HepG2 (cell line): ENCODE measurements at regions not wholly inside any gene's neighbourhood (a gene's known extent, or its start where the extent isn't known, plus 50 kb on each side); places are given as distances from the start of the nearest gene placed in this dataset.
A peak's percentile ranks its signal among the peaks of the same experiment; 100 is the strongest.

Experiments
- ATAC-seq: fragments of 200-7000 bp; cut with Tn5 transposase; 3 replicates; pipeline ENCODE4 v1.9.1; 2020; ENCODE audit warnings: mild to moderate bottlenecking, moderate library complexity
- BruUV-seq: library from RNA; stranded (reverse); fragments of 400-500 nt; replicated peaks from 2 replicates; lab custom pipeline; 2021; lab: Mats Ljungman, UMichigan
- CTCF ChIA-PET: fragments of 300-600 bp; formaldehyde crosslinking; extraction: SDS; loops from one replicate; lab custom pipeline; 2021; ENCODE audit warnings: low total read pairs, inconsistent platforms, low intra/inter-chr PET ratio; lab: Yijun Ruan, JAX
- POLR2A ChIA-PET: fragments of 350-600 bp; sonication (Branson Sonifier 250); formaldehyde crosslinking; loops from one replicate; lab custom pipeline; 2020; ENCODE audit warnings: antibody characterized with exemption, inconsistent platforms; lab: Yijun Ruan, JAX
- DNase-seq: peaks from one replicate; pipeline ENCODE4 v3.0.0-alpha.2; 2015; ENCODE audit warnings: low spot score
- FAIRE-seq: peaks from 3 replicates; lab custom pipeline; 2011; peaks lifted over from hg19 to GRCh38; lab: Jason Lieb, UNC
- H2AFZ ChIP-seq: one replicate; pipeline ENCODE4 v1.6.1; 2011; ENCODE audit warnings: low read length, inconsistent platforms
- H3K27ac ChIP-seq: fragments of 300-600 bp; 3 replicates; pipeline ENCODE4 v1.8.0; 2011; ENCODE audit warnings: mixed run types, mild to moderate bottlenecking, mixed read lengths, low read length, inconsistent platforms; ENCODE audit not compliant: insufficient read depth; ENCODE audit errors: extremely low read length
- H3K27me3 ChIP-seq, 2 experiments: fragments of 200-600 bp in 1 of 2; 2 replicates in 1 of 2; 3 replicates in 1 of 2; pipeline versions ENCODE4 v1.6.0 to v1.8.0; 2011; ENCODE audit warnings: low read length in 2 of 2, mild to moderate bottlenecking in 2 of 2, moderate library complexity in 2 of 2, inconsistent platforms in 1 of 2; ENCODE audit not compliant: insufficient read depth in 2 of 2, control insufficient read depth in 1 of 2
- H3K36me3 ChIP-seq, 2 experiments: fragments of 200-600 bp in 1 of 2; replicated peaks in 1 of 2; 2 replicates in 1 of 2; 3 replicates in 1 of 2; pipeline versions ENCODE4 v1.5.1 to v1.8.0; 2011; ENCODE audit warnings: low read length in 2 of 2, inconsistent platforms in 1 of 2; ENCODE audit not compliant: insufficient read depth in 2 of 2, control insufficient read depth in 1 of 2
- H3K4me1 ChIP-seq: 2 replicates; pipeline ENCODE4 v1.5.1; 2012; ENCODE audit warnings: low read length, inconsistent platforms; ENCODE audit not compliant: insufficient read depth
- H3K4me2 ChIP-seq: 2 replicates; pipeline ENCODE4 v1.6.0; 2011; ENCODE audit warnings: low read depth, low read length, inconsistent platforms
- H3K4me3 ChIP-seq, 3 experiments: fragments of 200-600 bp in 1 of 3; sonication (generic), shearing (Covaris generic) in 1 of 3; replicated peaks in 1 of 3; 2 replicates each; pipeline ENCODE4 v1.5.1; 2011 to 2016; ENCODE audit warnings: low read length in 3 of 3, inconsistent platforms in 2 of 3, low read depth in 2 of 3, mild to moderate bottlenecking in 2 of 3, control low read depth in 1 of 3, mixed read lengths in 1 of 3; ENCODE audit not compliant: insufficient read depth in 1 of 3
- H3K79me2 ChIP-seq: one replicate; pipeline ENCODE4 v1.6.1; 2011; ENCODE audit warnings: low read length, inconsistent platforms; ENCODE audit not compliant: insufficient read depth
- H3K9ac ChIP-seq: 2 replicates; pipeline ENCODE4 v1.6.0; 2011; ENCODE audit warnings: mild to moderate bottlenecking, low read depth, low read length, inconsistent platforms; ENCODE audit not compliant: insufficient read depth
- H3K9me3 ChIP-seq: 2 replicates; pipeline ENCODE4 v1.5.1; 2012; ENCODE audit warnings: mild to moderate bottlenecking, low read length
- H4K20me1 ChIP-seq: 2 replicates; pipeline ENCODE4 v1.6.0; 2011; ENCODE audit warnings: inconsistent platforms, mild to moderate bottlenecking, low read length, moderate library complexity; ENCODE audit not compliant: insufficient read depth
- HDAC1 ChIP-seq: sonication (generic); formaldehyde crosslinking; IDR thresholded peaks from 2 replicates; pipeline ENCODE4 v1.5.1; 2020; ENCODE audit warnings: mild to moderate bottlenecking, missing genetic modification reagents
- KAT7 ChIP-seq: IDR thresholded peaks from 2 replicates; pipeline ENCODE4 v1.6.1; 2018; ENCODE audit warnings: borderline replicate concordance, missing compliant biosample characterization
- KLF16 ChIP-seq, 2 experiments: sonication (generic) in 1 of 2; formaldehyde crosslinking in 1 of 2; IDR thresholded peaks; 2 replicates each; pipeline versions ENCODE4 v1.6.1 to v1.8.0; 2016 to 2023; ENCODE audit warnings: missing genetic modification reagents in 2 of 2, missing compliant biosample characterization in 1 of 2
- NAIF1 ChIP-seq: sonication (generic); formaldehyde crosslinking; IDR thresholded peaks from 2 replicates; pipeline ENCODE4 v1.5.0; 2020; ENCODE audit warnings: mild to moderate bottlenecking, missing genetic modification reagents, borderline replicate concordance
- POLR2G ChIP-seq: fragments of 200-400 bp; formaldehyde crosslinking; IDR thresholded peaks from 2 replicates; pipeline ENCODE4 v1.6.1; 2018; ENCODE audit warnings: mild to moderate bottlenecking, low read depth, low read length, moderate library complexity
- THAP11 ChIP-seq: IDR thresholded peaks from 2 replicates; pipeline ENCODE4 v1.6.1; 2016; ENCODE audit warnings: missing biosample characterization, missing genetic modification reagents
- TRIM24 ChIP-seq: sonication (generic); formaldehyde crosslinking; IDR thresholded peaks from 2 replicates; pipeline ENCODE4 v1.8.0; 2022; ENCODE audit warnings: mild to moderate bottlenecking, missing genetic modification reagents
- ZFP37 ChIP-seq: sonication (generic); formaldehyde crosslinking; IDR thresholded peaks from 2 replicates; pipeline ENCODE4 v1.4.0; 2020; ENCODE audit warnings: missing genetic modification reagents, borderline replicate concordance
- ZNF563 ChIP-seq: sonication (generic); formaldehyde crosslinking; IDR thresholded peaks from 2 replicates; pipeline ENCODE4 v1.8.0; 2022; ENCODE audit warnings: mild to moderate bottlenecking, moderate library complexity, missing genetic modification reagents
- ZNF572 ChIP-seq: sonication (generic); formaldehyde crosslinking; IDR thresholded peaks from 2 replicates; pipeline ENCODE4 v1.5.1; 2020; ENCODE audit warnings: mild to moderate bottlenecking, missing genetic modification reagents
- ZNF644 ChIP-seq: IDR thresholded peaks from 2 replicates; pipeline ENCODE4 v1.6.1; 2016; ENCODE audit warnings: low read depth
- ZNF703 ChIP-seq: sonication (generic); formaldehyde crosslinking; IDR thresholded peaks from 2 replicates; pipeline ENCODE4 v1.5.1; 2020; ENCODE audit warnings: missing genetic modification reagents, mild to moderate bottlenecking, moderate library complexity, borderline replicate concordance
- WGBS: methylation state at CpG from one replicate; pipeline ENCODE4 v1.1.6; 2017; ENCODE audit warnings: low lambda C conversion rate; 5-methylcytosine and 5-hydroxymethylcytosine counted together
- in situ Hi-C: cut with HindIII; loops from 2 replicates; pipeline ENCODE4 v1.10.0; 2017; ENCODE audit warnings: low pct_unique_long_range_greater_than_20kb; ENCODE audit not compliant: extremely low pct_ligation_motif_present
- intact Hi-C: fragments of 100-400 bp; cut with micrococcal nuclease; formaldehyde crosslinking; loops from one replicate; pipeline ENCODE4 v1.10.0; 2022; ENCODE audit not compliant: unreplicated experiment
- TF ChIP-seq, protein P1 (sequence below): sonication (generic); formaldehyde crosslinking; IDR thresholded peaks from 2 replicates; pipeline ENCODE4 v1.8.0; 2022; ENCODE audit warnings: missing genetic modification reagents, low read depth, mild to moderate bottlenecking, borderline replicate concordance
- TF ChIP-seq, protein P2 (sequence below): sonication (generic); formaldehyde crosslinking; IDR thresholded peaks from 2 replicates; pipeline ENCODE4 v1.5.1; 2020; ENCODE audit warnings: mild to moderate bottlenecking, missing genetic modification reagents, borderline replicate concordance
- TF ChIP-seq, protein P3 (sequence below): sonication (generic); formaldehyde crosslinking; IDR thresholded peaks from 2 replicates; pipeline ENCODE4 v1.5.0; 2020; ENCODE audit warnings: mild to moderate bottlenecking, missing genetic modification reagents

DNA sequence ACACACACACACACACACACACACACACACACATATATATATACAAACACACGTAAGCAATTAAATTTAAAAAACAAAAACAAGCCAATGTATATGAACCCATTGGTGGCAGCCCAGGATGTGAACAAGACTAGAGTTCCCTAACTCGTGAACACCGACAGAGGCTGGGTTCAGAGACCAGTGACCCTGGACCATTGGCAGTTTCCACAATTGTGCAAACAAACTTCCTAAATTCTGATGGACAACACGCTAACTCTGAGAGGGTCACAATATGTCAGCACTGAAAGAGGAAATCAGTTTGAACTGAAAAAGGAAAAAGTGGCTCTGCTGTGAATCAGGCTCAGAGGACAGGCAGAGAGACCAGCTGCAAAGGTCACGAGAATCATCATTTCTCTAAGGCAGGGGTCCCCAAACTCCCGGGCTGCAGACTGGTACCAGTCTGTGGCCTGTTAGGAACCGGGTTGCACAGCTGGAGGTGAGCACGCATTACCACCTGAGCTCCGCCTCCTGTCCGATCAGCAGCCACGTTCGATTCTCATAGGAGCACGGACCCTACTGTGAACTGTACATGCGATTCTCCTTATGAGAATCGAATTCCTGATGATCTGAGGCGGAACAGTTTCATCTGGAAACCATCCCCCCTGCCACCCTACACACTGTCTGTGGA lies 50.5 kb upstream of the ERO1B start:
- WGBS: 55% methylated on average over 10 of the region's 16 CpGs
- H3K36me3 ChIP-seq: no peaks in the 10 kb centered on the region
- no peak for FAIRE-seq
- no peak for DNase-seq
- peaks cover 22% of the 10 kb centered on the region for H3K4me1 ChIP-seq
- H3K9ac ChIP-seq: no peak overlapping the region
- no TSS peak for BruUV-seq
- no peak overlapping the region for H2AFZ ChIP-seq
- no peak overlapping the region for H3K27ac ChIP-seq
- ATAC-seq: peak; percentile 85
- peaks cover 0 to 13% of the 10 kb centered on the region in 2 experiments; a peak in 2 of 5 replicates for H3K27me3 ChIP-seq
- ChIA-PET POLR2A (no interaction called here), CTCF (no interaction called here)
- no peak overlapping the region for H3K4me3 ChIP-seq
- intact Hi-C loops: no loop called here
- peak overlapping the region; percentile 29; the same call in 1 of the 2 replicates for H3K4me2 ChIP-seq
- H3K79me2 ChIP-seq: no peaks in the 10 kb centered on the region
- H3K9me3 ChIP-seq: no peaks in the 10 kb centered on the region
- no peaks in the 10 kb centered on the region for H4K20me1 ChIP-seq
- in situ Hi-C loops: no loop called here
- TF ChIP-seq THAP11 (CRISPR knock-in tag): no peak
- TF ChIP-seq KLF16 (CRISPR knock-in tag; IDR thresholded peaks at IDR 0.05): no peak
- no peak for TF ChIP-seq POLR2G
- no peak for TF ChIP-seq ZNF703 (CRISPR knock-in tag)
- 0 out of 2 replicates have a peak, but pooled peaks have one; percentile 7 for TF ChIP-seq ZNF644
- TF ChIP-seq, protein P1, sequence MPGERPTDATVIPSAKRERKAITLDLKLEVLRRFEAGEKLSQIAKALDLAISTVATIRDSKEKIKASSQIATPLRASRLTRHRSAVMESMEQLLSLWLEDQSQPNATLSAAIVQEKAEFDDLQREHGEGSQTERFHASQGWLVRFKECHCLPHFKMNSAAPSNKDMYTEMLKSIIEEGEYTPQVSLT (CRISPR knock-in tag): no peak
- TF ChIP-seq, protein P2, sequence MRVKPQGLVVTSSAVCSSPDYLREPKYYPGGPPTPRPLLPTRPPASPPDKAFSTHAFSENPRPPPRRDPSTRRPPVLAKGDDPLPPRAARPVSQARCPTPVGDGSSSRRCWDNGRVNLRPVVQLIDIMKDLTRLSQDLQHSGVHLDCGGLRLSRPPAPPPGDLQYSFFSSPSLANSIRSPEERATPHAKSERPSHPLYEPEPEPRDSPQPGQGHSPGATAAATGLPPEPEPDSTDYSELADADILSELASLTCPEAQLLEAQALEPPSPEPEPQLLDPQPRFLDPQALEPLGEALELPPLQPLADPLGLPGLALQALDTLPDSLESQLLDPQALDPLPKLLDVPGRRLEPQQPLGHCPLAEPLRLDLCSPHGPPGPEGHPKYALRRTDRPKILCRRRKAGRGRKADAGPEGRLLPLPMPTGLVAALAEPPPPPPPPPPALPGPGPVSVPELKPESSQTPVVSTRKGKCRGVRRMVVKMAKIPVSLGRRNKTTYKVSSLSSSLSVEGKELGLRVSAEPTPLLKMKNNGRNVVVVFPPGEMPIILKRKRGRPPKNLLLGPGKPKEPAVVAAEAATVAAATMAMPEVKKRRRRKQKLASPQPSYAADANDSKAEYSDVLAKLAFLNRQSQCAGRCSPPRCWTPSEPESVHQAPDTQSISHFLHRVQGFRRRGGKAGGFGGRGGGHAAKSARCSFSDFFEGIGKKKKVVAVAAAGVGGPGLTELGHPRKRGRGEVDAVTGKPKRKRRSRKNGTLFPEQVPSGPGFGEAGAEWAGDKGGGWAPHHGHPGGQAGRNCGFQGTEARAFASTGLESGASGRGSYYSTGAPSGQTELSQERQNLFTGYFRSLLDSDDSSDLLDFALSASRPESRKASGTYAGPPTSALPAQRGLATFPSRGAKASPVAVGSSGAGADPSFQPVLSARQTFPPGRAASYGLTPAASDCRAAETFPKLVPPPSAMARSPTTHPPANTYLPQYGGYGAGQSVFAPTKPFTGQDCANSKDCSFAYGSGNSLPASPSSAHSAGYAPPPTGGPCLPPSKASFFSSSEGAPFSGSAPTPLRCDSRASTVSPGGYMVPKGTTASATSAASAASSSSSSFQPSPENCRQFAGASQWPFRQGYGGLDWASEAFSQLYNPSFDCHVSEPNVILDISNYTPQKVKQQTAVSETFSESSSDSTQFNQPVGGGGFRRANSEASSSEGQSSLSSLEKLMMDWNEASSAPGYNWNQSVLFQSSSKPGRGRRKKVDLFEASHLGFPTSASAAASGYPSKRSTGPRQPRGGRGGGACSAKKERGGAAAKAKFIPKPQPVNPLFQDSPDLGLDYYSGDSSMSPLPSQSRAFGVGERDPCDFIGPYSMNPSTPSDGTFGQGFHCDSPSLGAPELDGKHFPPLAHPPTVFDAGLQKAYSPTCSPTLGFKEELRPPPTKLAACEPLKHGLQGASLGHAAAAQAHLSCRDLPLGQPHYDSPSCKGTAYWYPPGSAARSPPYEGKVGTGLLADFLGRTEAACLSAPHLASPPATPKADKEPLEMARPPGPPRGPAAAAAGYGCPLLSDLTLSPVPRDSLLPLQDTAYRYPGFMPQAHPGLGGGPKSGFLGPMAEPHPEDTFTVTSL (CRISPR knock-in tag): peak; percentile 60; the same call in 1 of the 2 replicates
- TF ChIP-seq ZNF563 (CRISPR knock-in tag): no peak
- no peak for TF ChIP-seq KAT7 (CRISPR knock-in tag)
- TF ChIP-seq TRIM24 (CRISPR knock-in tag): 0 out of 2 replicates have a peak, but pooled peaks have one; percentile 44
- 0 out of 2 replicates have a peak, but pooled peaks have one; percentile 29 for TF ChIP-seq ZNF572 (CRISPR knock-in tag)
- no peak for TF ChIP-seq NAIF1 (CRISPR knock-in tag)
- no peak for TF ChIP-seq ZFP37
- TF ChIP-seq HDAC1: 0 out of 2 replicates have a peak, but pooled peaks have one; percentile 21
- TF ChIP-seq, protein P3, sequence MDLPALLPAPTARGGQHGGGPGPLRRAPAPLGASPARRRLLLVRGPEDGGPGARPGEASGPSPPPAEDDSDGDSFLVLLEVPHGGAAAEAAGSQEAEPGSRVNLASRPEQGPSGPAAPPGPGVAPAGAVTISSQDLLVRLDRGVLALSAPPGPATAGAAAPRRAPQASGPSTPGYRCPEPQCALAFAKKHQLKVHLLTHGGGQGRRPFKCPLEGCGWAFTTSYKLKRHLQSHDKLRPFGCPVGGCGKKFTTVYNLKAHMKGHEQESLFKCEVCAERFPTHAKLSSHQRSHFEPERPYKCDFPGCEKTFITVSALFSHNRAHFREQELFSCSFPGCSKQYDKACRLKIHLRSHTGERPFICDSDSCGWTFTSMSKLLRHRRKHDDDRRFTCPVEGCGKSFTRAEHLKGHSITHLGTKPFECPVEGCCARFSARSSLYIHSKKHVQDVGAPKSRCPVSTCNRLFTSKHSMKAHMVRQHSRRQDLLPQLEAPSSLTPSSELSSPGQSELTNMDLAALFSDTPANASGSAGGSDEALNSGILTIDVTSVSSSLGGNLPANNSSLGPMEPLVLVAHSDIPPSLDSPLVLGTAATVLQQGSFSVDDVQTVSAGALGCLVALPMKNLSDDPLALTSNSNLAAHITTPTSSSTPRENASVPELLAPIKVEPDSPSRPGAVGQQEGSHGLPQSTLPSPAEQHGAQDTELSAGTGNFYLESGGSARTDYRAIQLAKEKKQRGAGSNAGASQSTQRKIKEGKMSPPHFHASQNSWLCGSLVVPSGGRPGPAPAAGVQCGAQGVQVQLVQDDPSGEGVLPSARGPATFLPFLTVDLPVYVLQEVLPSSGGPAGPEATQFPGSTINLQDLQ: no peak
